HG02943 (cell line): ENCODE measurements at regions not wholly inside any gene's neighbourhood (a gene's known extent, or its start where the extent isn't known, plus 50 kb on each side); places are given as distances from the start of the nearest gene placed in this dataset.

Experiments used
- ATAC-seq: cut with Tn5 transposase; IDR thresholded peaks from one replicate; pipeline ENCODE4 v1.9.1; 2021; ENCODE audit warnings: mild to moderate bottlenecking, low read depth, moderate library complexity; ENCODE audit not compliant: unreplicated experiment

GRCh38 chr22:49241174-49241851, 586.4 kb downstream of the BRD1 start:
- no peak for ATAC-seq

DNA sequence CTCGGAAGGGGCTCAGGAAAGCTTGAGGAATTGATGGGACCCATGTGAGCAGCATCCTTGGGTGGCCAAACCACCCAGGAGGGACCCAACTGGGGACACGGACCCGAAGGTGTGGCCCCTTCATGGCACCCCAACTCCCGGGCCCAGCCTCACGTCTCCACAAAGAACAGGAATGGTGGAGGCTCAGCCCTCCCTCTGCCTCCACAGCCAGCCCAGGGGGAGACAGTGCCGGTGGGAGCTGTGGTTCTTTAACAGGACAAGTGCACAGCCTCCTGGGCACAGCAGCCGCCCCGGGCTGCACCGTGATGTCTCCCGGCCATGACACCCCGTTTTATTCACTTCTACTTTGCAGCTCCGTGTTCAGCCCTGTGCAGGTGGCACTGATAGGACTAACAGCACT, 587.2 kb downstream of the BRD1 start:
- no peak for ATAC-seq

DNA sequence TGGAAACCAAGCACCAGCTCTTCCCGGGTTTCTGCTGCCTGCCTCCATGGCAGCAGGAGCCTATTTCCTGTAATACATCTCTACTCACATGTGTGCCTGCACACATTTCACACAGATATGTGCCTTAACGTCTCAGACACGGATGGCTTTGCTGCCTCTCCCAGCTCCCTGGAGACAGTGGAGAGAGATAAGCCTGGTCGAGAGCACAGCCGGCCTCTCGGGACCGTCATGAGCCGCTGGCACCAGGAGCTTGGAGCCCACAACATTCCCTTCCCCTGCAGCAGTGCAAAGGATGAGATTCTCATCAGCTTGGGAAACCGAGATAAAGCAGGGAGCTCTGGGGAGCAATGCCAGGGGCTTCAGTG, 587.7 kb downstream of the BRD1 start:
- no peak for ATAC-seq

DNA sequence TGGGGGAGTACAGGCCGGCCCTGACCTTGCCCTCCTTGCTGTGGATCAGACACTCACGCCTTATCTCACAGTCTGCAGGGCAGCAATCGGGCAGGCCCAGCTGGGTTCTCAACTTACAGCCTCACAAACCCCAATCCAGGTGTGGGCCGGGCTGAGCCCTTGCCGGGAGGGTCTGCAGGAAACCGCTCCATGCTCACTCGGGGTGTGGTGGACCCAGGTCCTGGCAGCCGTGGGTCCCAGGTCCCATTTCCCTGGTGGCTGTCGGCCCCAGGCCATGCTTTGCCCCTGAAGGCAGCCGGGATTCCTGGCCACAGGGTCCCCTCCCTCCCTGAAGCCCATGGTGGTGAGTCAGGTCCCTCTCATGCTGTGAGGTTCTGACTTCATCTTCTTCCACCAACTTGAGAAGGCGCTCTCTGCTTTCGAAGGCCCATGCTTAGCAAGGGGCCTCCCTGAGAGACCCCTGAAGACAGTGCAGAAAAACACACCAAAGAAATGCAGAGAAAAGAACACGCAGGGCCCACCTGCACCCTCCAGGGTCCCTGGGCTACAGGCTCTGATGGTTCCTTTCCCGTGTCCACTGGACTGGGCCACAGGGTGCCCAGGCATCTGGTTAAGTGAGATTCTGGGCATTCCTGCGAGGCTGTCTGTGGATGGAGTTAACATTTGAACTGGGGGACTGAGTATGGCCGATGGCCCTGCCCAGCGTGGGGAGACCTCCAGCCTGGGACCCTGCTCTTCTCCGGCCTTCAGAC, 588.2 kb downstream of the BRD1 start:
- ATAC-seq, result no peak

DNA sequence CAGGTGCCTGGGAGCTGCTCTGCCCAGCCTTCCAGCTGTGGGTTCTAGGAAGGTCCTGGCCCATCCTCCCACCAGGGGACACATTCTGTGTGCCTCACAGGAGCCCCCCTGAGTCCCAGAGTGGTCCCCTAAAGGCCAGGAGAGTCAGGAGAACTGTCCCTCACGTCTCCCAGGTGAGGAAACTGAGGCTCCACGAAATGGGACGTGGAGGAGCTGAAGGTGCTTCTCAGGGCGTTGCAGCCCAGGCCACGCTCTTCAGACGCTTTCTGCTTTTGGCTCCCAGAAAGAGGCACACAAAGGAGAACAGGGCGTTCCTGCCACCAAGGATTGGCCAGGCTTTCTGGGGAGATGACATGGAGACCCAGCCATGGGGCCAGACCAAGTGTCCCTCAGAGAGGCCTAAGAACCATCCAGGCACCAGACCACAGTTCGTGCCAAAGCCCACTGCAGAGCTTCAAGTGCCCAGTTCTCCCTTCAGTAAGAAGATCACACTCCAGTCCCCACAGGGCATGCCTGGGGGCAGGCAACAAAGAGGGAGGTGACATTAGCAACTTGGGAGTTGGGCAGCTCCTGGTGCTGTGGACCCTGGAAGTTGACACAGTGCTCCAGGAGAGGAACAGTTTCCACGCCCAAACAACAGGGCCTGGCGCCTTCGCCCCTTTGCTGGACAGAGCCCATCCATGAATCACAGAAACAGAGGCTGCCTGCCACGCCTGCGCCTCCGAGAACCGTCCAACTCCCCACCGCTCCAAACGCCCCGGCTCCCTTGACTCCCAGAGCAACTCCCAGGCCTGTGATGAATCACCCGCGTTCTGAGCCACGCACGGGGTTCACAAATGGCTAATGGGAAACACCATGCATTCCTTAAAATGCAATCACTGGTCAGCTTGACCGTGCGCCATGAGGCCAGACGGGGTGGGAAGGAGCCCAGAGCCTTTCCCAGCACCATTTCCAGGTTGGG, 589.2 kb downstream of the BRD1 start:
- no peak for ATAC-seq

DNA sequence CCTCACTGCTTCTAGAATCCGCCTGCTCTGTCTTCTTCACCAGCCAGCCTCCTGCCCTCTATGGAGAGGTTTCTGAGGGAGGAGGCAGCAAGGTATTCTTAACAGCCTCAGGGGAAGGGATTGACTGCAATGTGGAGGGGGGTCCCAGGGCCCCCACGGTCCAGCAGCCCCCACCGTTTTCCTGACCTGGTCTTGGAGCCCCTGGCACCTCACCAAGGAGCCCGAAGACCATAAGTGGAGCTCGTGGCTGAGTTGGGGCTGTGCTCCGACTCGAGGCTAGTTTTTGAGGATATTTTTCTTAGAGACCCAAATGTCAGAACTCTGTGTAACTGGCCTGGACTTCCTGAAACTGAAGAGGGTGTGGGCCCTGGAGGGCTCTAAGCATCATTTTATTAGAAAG, 590.0 kb downstream of the BRD1 start:
- no peak for ATAC-seq

DNA sequence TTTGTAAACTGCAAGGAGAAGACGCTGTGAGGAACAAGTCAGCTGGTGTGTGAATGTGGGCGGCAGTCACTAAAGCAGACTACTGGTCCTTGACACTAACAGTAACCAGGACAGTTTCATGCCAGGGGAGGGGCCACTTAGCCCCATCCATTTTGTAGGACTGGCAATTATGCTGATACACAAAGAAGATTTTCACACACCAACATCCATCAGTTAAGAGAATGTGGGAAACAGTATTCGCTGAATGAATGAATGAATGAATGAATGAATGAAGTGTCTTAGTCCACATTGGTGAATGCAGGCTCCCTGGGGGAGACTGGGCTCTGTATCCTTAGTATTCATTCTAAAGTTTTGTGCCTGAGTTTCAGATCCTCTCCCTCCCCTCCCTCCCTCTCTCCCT, 590.4 kb downstream of the BRD1 start:
- ATAC-seq, result no peak

DNA sequence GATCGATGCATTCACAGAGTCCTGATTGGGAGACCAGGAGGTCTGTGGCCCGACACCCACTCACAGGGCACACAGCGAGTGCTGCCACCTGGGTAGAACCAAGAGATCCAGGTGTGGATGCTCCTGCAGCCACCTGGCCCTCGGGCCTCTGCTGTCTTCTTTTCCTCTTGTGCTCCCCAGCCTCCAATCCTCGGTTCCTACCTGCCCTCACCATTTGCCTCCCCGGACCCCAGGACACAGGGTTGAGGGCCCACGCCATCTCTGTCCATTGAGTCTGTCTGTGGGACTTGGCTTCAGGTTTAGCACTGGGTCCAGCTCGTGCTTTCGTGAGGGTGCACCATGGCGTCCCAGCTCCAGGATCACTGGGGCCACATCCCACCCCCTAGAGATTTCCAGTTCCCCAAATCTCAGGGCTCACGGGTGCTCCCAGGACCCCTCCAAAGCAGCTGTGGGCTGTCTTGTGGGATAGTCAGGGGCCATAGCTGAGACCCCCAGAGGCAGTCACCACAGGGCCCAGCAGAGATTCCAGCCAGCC, 591.1 kb downstream of the BRD1 start:
- ATAC-seq, result no peak

- no peak for ATAC-seq
These were observed 592.0 kb downstream of the BRD1 start for GRCh38 chr22:49235463-49236300.

- no peak for ATAC-seq
These were observed 593.2 kb downstream of the BRD1 start for GRCh38 chr22:49234459-49234858.

- ATAC-seq, result no peak
These were observed 594.1 kb downstream of the BRD1 start for GRCh38 chr22:49233507-49234100.

DNA sequence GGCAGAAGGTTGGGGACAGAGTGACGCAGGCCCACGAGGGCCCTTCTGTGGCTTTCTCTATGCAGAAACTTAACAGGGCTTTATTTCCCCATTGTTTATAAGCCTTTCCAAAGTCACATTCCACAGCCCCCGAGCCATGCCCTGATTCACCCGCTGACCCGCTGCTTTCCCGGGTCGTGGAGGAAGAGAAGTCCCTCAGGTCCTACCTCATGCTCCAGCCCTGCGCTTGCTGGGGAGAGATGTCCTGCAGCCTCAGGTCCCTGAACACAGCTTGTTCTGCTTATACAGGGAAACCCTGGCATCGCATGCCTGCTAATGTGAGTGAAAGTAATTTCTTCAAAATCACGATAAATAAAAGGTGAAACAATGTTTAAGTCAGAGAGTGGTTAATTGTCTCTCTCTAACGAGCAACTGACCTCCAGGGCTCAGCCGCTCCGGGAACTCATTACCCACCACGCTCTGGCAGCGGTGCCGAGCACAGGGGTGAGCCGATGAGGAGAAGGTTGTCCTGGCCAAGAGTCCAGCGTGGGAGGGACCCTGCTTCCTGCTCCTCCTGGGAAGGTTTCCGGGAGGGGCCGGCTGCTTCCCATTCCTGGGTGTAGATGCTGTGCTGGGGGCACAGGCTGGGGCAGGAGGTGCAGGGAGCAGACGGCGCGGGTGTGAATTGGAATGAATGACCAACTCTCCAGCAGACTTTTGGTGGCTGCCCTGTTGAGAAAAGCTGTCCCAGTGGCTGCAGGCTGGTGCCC, 595.2 kb downstream of the BRD1 start:
- ATAC-seq, result no peak

GRCh38 chr22:49230194-49230577, 597.5 kb downstream of the BRD1 start:
- ATAC-seq, result no peak

DNA sequence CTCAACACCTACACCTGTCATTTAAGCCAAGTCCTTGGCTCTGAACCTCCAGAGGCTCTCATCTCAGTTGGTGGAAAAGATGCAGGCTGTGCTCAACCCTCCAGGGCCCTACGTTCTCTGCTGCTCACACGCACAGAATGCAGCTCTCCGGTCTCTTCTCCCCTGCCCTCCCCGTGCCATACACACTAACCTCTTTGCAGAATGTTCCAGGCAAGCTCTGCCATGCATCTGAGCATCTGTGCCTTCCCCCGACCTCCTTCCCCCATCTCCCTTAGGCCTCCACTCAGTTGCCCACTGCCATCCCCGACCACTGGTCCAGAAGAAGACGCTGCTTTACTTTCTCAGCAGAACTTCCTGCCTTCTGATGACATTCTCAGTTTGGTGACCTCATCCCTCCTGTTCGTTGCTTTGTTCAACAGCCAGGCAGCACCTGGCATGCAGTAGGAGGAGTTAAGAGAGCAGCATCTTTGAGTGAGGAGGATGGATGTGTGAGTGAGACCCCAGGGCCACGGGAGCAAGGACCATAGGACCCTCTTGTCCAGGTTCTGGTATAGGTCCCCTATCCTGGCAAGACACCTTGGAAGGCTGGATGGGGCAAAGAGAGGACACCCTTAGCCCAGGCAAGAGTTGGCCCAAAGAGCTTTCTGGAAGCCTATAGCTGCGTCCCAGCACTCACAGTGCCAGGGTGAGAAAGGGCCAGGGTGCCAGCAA, 598.0 kb downstream of the BRD1 start:
- no peak for ATAC-seq

GRCh38 chr22:49228431-49229037, 599.1 kb downstream of the BRD1 start:
- ATAC-seq, result no peak

GRCh38 chr22:49227670-49228069, 600.0 kb downstream of the BRD1 start:
- ATAC-seq, result no peak

DNA sequence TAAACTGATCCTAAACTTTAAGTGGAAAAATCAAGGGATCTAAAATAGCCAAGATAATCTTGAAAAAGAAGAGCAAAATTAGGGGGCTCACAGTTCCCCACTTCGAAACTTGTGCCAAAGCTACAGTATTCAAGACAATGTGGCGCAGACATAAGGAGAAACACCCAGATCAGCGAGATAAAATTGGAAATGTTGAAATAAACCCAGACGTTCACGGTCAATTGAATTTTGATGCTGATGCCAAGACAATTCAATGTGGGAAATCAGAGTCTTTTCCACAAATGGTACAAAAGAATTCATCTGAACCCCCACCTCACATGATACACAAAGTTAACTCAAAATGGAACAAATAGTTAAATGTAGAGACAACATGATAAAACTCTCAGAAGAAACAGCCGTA, 601.6 kb downstream of the BRD1 start:
- no peak for ATAC-seq

DNA sequence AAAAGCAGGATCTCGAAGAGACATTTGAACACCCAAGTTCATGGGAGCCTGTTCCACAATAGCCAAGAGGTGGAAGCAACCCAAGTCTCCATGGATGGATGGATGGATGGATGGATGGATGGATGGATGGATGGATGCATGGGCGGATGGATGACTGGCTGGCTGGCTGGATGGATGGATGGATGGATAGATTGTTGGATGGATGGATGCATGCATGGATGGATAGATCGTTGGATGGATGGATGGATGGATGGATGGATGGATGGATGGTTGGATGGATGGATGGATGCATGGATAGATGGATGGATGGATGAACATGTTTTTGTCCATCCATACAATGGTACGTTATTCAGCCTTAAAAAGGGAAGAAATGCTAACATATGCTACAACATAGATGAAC, 603.4 kb downstream of the BRD1 start:
- ATAC-seq, result no peak
